Activated naive CD4-positive, alpha-beta T cell treated with anti-CD3 and anti-CD28 coated beads for 36 hours (primary cell): ENCODE measurements at regions not wholly inside any gene's neighbourhood (a gene's known extent, or its start where the extent isn't known, plus 50 kb on each side); places are given as distances from the start of the nearest gene placed in this dataset.

Experiments
- CTCF ChIA-PET: fragments of 350-600 bp; sonication (Branson Sonifier 250); formaldehyde crosslinking; loops from one replicate; lab custom pipeline; 2021; ENCODE audit warnings: antibody characterized with exemption; lab: Charles Lee
- DNase-seq: peaks from one replicate; pipeline ENCODE4 v3.0.0-alpha.2; 2020
- H3K27ac Mint-ChIP-seq: one replicate; pipeline ENCODE4 v1.8.0; 2021; ENCODE audit warnings: mild to moderate bottlenecking, mixed read lengths
- H3K27me3 Mint-ChIP-seq: one replicate; pipeline ENCODE4 v1.8.0; 2021; ENCODE audit warnings: low read depth, mixed read lengths
- H3K36me3 Mint-ChIP-seq: one replicate; pipeline ENCODE4 v1.8.0; 2021; ENCODE audit warnings: low read depth, mixed read lengths
- H3K4me1 Mint-ChIP-seq: one replicate; pipeline ENCODE4 v1.8.0; 2021; ENCODE audit warnings: low read depth, mixed read lengths
- H3K4me3 Mint-ChIP-seq: one replicate; pipeline ENCODE4 v1.8.0; 2021; ENCODE audit warnings: mild to moderate bottlenecking, moderate library complexity, mixed read lengths
- H3K9me3 Mint-ChIP-seq: one replicate; pipeline ENCODE4 v1.8.0; 2021; ENCODE audit warnings: mixed read lengths
- intact Hi-C: fragments of 100-400 bp; cut with micrococcal nuclease; formaldehyde crosslinking; loops from one replicate; pipeline ENCODE4 v1.15.1; 2023

DNA sequence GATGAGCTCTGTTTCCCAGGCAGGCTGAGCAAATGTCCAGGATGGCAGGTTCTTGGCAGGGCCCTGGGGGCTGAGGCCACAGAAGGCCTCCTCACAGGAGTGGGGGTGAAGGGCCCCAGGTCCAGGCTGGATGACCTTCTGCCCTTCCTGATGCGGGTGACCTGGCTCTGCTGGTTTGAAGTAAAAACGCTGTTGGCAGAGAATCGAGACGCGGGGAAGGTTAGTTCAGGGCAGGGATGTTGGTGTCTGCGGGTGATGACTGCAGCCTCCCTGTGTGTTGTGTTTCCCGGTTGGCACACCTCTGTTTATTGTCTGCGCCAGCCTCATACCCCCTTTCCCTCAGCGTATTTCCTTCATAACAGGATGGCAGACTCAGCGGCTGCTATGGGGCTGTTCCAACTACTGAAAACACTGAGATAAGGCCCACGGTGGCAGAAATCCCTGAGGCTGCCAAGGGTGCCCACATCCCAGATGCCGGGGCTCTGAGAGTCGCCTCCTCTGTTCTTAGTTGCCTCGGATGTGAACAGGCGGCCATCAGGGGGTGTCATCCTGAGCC is 104.6 kb downstream of the METRNL start:
- no peak overlapping the region for H3K4me3 Mint-ChIP-seq
- CTCF ChIA-PET = interaction anchor here (0.7 to 0.9 kb wide), 3 partner anchors 16 to 252 kb away, joined by 3 read pairs; no protein-coding TSS in a partner anchor
- peak; percentile 3 for DNase-seq
- no peaks in the 10 kb centered on the region for H3K9me3 Mint-ChIP-seq
- H3K27me3 Mint-ChIP-seq = no peaks in the 10 kb centered on the region
- no peaks in the 10 kb centered on the region for H3K36me3 Mint-ChIP-seq
- H3K27ac Mint-ChIP-seq = no peak overlapping the region
- no peaks in the 10 kb centered on the region for H3K4me1 Mint-ChIP-seq
- intact Hi-C loops = no loop called here

DNA sequence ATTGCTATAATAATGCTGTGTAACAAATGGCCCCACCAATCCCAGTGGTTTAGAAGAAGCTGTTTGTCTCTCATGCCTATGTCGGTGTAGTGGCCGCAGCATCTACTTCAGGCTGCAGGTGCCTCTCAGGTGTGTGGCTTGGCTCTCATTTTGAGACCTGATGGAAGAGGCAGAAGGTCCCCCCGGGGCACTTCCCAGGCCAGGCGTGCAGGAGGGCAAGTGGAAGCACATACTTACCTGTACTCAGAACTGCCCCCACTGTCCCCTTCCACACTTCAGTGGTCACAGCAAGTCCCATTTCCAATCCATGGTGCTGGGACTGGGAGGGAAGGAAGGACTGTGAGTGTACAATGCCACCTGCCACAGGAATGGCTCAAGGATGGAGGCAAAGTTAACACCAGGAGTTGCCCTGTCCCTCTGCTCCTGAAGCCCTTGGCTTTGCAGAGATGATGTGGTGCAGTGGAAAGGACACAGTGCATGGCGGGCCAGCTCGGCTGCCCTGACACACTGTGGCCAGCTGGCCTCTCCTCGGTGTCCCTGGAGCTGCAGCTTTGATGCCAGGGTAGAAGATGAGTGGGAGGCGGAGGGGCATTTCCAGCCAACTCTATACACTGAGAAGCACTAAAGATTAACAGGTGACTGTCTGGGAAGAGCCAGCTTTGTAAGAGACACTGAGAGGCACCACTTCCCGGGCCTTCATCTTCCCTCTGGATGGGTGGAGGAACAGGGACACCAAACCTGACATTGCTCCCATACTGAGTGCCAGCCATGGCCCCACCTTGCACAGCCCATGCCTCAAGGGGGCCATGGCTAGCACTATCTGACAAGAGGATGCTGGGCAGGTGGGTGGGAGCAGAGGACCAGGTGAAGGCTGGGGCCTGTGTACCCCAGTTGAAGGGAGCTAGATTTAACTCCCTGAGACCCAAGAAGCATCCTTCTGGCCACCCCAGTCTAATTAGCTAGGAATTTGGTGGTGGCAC is 105.9 kb downstream of the METRNL start:
- H3K27me3 Mint-ChIP-seq = no peaks in the 10 kb centered on the region
- CTCF ChIA-PET = interaction anchor here (0.9 kb wide), 2 partner anchors 15 to 114 kb away, joined by 3 read pairs; no protein-coding TSS in a partner anchor
- H3K4me3 Mint-ChIP-seq = no peak overlapping the region

DNA sequence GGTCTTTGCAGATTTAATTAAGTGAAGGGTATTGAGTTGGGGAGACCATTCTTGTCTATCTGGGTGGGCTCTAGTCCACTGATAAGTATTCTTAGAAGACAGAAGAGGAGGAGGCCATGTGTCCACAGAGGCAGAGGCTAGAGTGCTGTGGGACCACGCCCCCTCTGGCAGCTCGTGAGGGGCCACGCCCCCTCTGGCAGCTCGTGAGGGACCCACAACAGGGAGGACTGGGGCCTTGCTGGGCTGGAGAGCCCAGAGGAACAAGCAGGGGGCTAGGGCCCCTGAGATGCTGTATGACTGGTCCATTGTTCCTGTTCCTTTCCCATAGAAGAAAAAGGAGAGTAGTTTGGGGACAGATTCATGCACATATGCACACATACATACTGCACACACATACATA is 106.8 kb downstream of the METRNL start:
- DNase-seq = peak; percentile 2
- CTCF ChIA-PET = no interaction called here
- no peaks in the 10 kb centered on the region for H3K4me1 Mint-ChIP-seq
- no peaks in the 10 kb centered on the region for H3K36me3 Mint-ChIP-seq
- no peaks in the 10 kb centered on the region for H3K9me3 Mint-ChIP-seq
- no peak overlapping the region for H3K27ac Mint-ChIP-seq
- no peaks in the 10 kb centered on the region for H3K27me3 Mint-ChIP-seq
- intact Hi-C loops = no loop called here
- no peak overlapping the region for H3K4me3 Mint-ChIP-seq

More for the DNA sequence above, 105.9 kb downstream of the METRNL start:
- Mint-ChIP-seq H3K9me3 (no peaks in the 10 kb centered on the region), H3K36me3 (no peaks in the 10 kb centered on the region), H3K4me1 (no peaks in the 10 kb centered on the region), H3K27ac (no peak overlapping the region)
- intact Hi-C loops = no loop called here
- peak; percentile 1 for DNase-seq

DNA sequence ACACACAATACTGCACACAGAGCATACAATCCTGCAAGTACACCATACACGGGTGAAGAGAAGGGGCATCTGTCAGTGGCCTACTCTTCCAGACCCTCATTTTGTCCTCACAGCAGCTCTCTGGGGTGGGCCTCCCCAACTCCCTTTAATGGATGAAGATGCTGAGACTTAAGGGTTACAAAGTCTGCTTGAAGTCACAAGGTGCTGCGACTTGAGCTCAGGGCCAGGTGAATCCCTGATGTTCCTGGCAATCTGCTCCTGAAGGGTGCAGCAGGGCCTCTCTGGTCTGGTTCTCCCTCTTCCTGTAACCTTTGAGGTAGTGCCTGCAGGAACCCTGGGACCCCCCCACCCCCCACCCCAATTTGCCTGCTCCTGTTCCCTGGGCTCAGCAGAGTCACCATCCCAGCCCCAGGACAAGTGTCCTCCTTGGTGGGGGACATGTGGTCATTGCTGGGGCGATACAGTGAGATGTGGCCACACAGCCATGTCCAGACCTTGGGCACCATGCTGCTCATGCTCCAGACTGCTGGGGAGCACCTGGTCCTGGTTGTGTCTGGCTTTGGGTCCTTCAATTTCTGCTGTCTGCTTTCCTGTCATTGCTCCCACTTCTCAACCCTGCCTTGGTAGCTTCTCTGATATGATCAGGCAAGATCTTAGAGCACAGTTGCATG is 107.5 kb downstream of the METRNL start:
- CTCF ChIA-PET = no interaction called here
- H3K9me3 Mint-ChIP-seq = no peaks in the 10 kb centered on the region
- intact Hi-C loops = no loop called here
- peak; percentile 2 for DNase-seq
- no peaks in the 10 kb centered on the region for H3K36me3 Mint-ChIP-seq
- H3K27ac Mint-ChIP-seq = no peak overlapping the region
- H3K4me1 Mint-ChIP-seq = no peaks in the 10 kb centered on the region
- H3K27me3 Mint-ChIP-seq = no peaks in the 10 kb centered on the region
- H3K4me3 Mint-ChIP-seq = no peak overlapping the region

DNA sequence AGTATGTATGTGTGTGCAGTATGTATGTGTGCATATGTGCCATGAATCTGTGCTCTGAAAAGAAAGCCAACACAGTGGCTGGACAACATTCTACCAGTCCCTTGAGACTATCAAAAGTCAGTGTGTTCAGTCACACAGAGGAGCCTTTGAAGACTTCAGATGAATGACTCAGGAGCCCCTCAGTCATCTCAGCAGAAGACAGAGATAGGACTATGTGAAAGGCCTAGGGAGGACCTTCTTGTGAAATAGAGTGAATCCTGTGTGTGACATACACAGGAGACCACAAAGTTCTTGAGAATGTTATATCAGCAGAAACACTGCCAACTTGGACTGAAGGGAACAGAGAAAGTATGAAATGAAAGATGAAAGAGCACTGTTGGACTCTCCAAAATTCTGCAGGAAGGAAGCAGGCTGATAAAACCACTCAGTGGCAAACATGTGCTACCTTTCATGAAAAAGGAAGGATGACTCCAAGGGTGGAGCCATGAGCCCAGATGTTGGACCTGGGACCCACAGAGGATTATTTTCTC is 108.4 kb downstream of the METRNL start:
- Mint-ChIP-seq H3K4me3 (no peak overlapping the region), H3K36me3 (no peaks in the 10 kb centered on the region), H3K27ac (no peak overlapping the region), H3K27me3 (no peaks in the 10 kb centered on the region), H3K4me1 (no peaks in the 10 kb centered on the region), H3K9me3 (no peaks in the 10 kb centered on the region)
- CTCF ChIA-PET = no interaction called here
- intact Hi-C loops = no loop called here
- DNase-seq = no peak

DNA sequence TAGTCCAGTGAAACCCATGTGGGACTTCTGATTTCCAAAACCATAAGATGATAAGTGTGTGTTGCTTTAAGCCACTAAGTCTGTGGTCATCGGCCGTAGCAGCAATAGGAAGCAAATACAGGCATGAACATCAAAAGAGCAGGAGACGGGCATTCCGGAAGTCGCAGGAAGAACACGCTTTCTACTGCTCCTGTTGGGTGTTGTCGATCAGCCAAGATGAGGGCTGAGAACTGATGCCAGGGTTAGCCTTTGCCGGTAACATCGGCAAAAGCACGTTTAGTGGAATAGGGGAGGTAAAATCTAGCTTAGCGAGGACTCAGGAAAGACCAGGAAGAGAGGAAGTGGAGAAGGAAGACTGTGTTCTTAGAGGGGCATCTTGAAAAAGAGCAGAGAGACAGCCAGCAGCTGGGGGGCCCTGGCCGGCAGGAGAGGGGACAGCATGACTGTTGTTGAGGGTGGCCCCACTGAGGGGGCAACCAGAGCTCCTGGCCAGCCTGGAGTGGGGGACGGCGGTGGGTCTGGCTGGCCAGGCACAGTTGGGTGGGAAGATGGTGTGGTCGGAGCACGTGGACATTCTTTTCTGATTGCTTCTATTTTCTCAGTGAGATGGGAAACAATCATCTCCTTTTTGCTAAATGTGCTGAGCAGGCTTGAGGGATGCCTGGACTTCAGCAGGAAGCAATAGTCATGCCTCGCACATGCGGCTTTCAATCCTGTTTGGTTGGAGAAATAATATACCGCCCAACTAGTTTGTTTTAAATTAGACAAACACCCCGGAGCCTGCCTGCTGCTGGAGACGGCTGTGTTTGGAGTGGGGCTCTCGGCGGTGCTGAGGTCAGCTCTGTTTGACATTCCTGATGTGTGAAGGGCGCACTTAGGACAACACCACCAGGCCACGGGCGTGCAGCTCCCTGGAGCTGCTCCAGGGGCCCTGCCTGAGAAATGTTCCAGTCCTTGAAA is 109.9 kb downstream of the METRNL start:
- Mint-ChIP-seq H3K4me1 (peaks cover 7% of the 10 kb centered on the region), H3K27ac (no peak overlapping the region), H3K36me3 (no peaks in the 10 kb centered on the region), H3K4me3 (no peak overlapping the region), H3K27me3 (no peaks in the 10 kb centered on the region), H3K9me3 (no peaks in the 10 kb centered on the region)
- intact Hi-C loops = no loop called here
- peak; percentile 2 for DNase-seq
- CTCF ChIA-PET = no interaction called here

DNA sequence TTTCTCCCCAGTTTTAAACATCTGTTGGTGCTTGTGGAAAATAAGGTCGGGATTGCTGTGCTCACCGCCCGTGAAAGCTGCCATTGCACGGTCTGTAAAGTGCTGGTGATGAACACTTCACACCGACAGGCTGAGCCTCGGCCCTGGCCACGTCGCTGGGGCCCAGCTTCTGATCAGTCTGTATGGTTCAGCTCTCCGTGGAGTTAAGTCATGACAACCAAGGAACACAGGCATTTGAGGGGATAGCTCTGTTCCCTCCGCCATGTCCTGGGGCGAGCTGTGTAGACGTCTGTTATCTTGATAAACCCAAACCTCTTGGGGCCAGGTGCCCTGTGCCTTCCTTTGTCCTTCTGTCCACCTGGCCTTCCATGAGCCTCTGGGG is 110.6 kb downstream of the METRNL start:
- no peak overlapping the region for H3K4me3 Mint-ChIP-seq
- peaks cover 7% of the 10 kb centered on the region for H3K4me1 Mint-ChIP-seq
- peak; percentile 3 for DNase-seq
- no peaks in the 10 kb centered on the region for H3K27me3 Mint-ChIP-seq
- H3K9me3 Mint-ChIP-seq = no peaks in the 10 kb centered on the region
- intact Hi-C loops = no loop called here
- no peaks in the 10 kb centered on the region for H3K36me3 Mint-ChIP-seq
- CTCF ChIA-PET = no interaction called here
- no peak overlapping the region for H3K27ac Mint-ChIP-seq

DNA sequence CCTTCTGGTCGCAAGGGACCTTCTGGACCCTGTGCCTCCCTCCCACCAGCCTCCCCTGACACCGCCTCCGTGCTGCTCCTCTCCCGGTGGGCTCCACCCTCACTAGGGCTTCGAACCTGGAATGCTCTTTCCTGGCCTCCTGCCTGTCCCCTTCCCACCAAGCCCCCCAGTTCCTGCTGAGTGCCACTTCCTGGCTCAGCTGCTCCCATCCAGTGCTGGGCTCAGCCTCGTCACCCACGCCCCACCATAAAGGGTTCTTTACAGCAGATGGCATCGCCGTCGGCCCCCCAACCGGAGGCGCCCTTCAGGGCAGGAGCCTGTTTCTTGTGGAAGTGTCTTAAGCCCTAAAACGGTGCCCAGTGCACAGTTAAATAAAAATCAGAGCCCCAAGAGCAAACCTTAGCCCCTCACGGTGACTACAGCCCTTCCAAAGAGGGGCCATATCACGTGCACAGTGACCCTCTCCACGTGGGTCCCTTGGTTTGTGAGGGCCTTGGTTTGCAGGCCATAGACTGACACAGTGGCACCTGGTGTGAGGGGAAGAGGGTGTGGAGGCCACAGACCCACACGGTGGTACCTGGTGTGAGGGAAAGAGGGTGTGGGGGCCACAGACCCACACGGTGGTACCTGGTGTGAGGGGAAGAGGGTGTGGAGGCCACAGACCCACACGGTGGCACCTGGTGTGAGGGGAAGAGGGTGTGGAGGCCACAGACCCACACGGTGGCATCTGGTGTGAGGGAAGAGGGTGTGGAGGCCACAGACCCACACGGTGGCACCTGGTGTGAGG is 111.4 kb downstream of the METRNL start:
- DNase-seq = peak; percentile 3
- Mint-ChIP-seq H3K9me3 (no peaks in the 10 kb centered on the region), H3K27me3 (no peaks in the 10 kb centered on the region), H3K36me3 (no peaks in the 10 kb centered on the region), H3K4me1 (peaks cover 7% of the 10 kb centered on the region), H3K27ac (peak overlapping the region; percentile 24), H3K4me3 (no peak overlapping the region)
- CTCF ChIA-PET = no interaction called here
- intact Hi-C loops = no loop called here

DNA sequence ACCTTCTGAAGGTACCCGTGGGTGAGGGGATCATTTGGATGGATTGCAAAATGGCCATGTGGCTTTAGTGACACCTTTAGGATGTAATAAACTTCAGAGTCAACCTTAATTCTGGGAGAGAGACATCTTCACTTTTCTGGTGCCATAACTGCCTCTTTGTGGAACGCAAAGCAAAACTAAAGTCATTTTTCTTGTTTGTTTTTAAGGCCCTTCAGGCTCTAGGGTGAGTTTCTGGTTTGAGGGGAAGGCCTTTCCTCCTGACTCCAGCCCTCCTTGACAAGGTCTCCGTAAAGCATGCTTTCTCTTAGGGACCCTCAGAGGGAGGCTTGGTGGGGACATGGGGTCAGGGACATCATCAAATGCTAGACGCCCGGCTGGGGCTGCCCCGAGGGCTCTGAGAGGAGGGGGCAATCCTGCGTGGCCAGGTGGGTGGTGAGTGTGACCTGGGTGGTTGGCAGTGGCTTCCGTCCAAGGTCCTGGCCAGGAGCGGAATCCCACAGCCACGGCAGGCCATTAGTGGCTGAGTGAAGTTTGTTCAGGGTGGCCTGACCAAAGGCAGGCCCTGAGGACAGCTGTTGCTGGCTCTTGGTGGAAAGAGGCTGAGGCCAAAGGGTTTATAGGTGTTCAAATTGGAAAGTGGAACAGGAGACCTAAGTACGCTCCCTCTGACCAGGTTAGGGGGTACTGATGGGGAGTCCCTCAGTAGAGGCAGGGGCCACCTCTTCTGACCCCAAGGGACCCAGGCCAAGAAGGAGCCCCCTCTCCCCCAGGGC is 112.2 kb downstream of the METRNL start:
- Mint-ChIP-seq H3K4me1 (peaks cover 7% of the 10 kb centered on the region), H3K9me3 (no peaks in the 10 kb centered on the region), H3K4me3 (no peak overlapping the region), H3K27ac (no peak overlapping the region), H3K27me3 (no peaks in the 10 kb centered on the region), H3K36me3 (no peaks in the 10 kb centered on the region)
- intact Hi-C loops = no loop called here
- CTCF ChIA-PET = no interaction called here
- peak; percentile 2 for DNase-seq

DNA sequence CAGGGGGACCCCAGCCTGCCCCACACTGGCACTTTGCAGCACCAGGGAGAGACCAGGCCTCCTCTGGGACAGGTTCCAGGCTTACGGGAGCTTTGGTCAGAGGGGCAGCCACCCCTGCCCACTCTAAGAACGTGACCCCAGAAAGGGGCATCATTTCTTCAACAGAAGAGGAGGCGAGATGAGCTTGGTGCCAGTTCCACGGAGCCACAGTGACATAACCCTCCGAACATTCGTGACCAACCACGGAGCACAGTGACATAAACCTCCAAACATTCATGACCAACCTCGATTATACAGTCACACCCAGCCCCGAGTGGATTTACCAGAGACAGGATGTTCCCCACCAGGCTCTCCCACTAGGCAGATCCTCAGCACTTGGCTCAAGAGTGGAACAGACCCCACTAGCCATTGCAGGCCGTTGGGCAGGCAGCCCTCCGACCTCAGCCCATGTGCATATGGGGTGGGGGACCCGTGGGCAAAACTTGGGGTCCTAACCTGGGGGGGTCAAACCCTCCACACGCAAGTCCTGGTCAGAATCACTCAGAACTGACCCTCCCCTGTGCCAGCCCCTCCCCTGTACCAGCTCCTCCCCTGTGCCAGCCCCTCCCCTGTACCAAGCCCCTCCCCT is 112.9 kb downstream of the METRNL start:
- Mint-ChIP-seq H3K4me3 (no peak overlapping the region), H3K27me3 (no peaks in the 10 kb centered on the region), H3K36me3 (no peaks in the 10 kb centered on the region), H3K4me1 (peaks cover 7% of the 10 kb centered on the region), H3K27ac (no peak overlapping the region), H3K9me3 (no peaks in the 10 kb centered on the region)
- CTCF ChIA-PET = no interaction called here
- intact Hi-C loops = no loop called here
- no peak for DNase-seq
